GM12873 (cell line): ENCODE measurements at regions not wholly inside any gene's neighbourhood (a gene's known extent, or its start where the extent isn't known, plus 50 kb on each side); places are given as distances from the start of the nearest gene placed in this dataset.

Experiments used
- TF ChIP-seq, protein P1 (sequence below): IDR thresholded peaks from 2 replicates; pipeline ENCODE4 v1.5.1; 2012; ENCODE audit warnings: low read depth, mild to moderate bottlenecking, moderate library complexity, low read length, control low read depth; ENCODE audit not compliant: insufficient read depth; ENCODE audit errors: missing control alignments

DNA sequence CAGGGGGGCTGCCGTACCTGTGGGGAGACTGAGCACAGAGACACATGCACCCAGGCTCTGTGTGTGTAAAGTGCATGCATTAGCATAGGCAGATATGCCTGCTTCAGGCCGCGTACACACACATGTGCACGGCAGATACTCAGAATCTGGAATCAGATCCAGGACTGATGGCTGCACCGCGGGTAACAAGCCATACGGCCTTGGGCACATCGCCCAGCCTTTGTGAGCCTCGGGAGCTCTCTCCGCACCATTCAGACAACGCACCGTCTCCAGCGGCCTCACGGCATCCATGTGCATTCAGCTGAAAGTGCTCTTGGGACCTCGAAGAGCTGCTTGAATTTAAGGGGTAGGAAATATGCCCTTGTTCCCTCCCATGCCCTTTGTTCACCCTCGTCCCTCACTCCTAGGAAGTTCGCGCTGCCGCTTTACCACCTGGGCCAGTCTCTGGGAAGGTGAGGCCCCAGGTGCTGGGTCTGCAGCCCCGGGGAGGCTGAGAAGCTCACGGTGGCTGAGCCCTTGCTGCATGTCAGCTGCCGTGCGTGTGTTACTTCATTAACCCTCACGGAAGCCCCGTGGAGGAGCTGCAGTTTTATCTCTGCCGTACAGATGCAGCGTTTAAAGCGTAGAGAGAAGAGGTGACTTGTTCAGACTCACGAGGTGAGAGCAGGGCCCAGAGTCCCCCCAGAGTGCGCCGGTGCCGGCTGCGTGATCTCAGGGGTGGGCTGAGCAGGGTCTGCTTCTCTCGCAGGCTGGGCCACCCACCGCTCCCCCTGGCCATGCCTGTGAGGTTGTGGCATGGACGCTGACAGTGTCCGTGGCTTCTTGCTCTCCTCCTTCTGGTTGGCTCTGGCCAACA is 377.7 kb upstream of the MYT1L start:
- TF ChIP-seq, protein P1, sequence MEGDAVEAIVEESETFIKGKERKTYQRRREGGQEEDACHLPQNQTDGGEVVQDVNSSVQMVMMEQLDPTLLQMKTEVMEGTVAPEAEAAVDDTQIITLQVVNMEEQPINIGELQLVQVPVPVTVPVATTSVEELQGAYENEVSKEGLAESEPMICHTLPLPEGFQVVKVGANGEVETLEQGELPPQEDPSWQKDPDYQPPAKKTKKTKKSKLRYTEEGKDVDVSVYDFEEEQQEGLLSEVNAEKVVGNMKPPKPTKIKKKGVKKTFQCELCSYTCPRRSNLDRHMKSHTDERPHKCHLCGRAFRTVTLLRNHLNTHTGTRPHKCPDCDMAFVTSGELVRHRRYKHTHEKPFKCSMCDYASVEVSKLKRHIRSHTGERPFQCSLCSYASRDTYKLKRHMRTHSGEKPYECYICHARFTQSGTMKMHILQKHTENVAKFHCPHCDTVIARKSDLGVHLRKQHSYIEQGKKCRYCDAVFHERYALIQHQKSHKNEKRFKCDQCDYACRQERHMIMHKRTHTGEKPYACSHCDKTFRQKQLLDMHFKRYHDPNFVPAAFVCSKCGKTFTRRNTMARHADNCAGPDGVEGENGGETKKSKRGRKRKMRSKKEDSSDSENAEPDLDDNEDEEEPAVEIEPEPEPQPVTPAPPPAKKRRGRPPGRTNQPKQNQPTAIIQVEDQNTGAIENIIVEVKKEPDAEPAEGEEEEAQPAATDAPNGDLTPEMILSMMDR = no peak

DNA sequence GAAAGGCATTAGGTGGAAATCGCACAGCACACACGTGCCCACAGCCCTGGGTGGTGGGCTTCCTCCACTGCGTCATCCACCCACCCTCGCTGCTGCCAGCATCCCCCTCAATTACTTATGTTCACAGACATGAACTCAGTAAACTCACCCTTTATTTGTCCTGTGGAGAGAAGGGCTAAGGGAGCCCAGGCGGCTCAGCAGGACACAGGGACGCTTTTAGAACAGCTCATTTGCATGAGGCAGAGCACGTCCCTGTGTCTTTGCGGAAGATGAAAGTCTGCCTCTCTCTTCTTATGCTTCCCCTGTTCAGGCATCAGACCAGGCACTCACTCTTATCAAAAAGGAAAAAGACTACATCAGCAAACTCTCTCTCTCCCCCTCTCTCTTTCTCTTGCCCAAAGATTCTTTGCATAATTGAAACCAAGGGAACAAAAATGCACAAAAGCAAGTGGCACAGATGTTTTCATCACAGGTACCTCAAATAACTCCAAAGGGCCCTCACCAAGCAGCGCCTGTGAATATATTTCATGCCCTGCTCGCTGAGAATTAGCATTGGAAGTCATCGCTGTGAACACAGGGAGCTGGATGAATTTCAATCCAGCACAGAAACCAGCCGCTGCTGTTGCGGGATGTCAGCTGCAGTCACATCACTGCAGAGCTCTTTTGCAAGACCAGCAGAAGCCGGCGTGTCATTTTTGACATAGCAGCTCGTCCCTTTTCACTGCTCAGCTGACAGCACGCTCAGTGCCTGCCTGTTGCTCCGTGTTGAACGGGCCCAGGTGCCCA is 376.3 kb upstream of the MYT1L start:
- TF ChIP-seq, protein P1 = no peak

DNA sequence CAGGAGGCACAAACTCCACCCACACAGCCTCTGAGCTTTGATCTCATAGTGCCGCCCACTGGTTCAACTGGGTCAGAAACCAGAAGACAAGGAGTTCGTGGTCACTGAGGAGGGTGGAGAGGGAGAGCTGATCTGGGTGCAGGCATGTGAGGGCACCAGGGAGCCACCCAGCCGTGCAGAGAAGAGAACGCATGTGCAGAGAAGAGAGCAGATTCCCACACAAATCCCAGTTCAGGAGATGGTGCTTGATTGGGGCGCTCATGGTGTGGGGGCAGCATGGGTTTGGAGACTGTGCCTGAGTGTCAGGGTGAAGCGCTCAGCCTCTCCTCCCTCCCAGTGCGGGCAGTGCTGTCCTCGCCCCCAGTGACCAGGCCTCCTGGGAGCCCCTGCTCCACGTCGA is 375.2 kb upstream of the MYT1L start:
- TF ChIP-seq, protein P1 = no peak

- TF ChIP-seq, protein P1 = no peak
These were observed 374.8 kb upstream of the MYT1L start for GRCh38 chr2:2705871-2706270.

- TF ChIP-seq, protein P1 = no peak
These were observed 373.5 kb upstream of the MYT1L start for GRCh38 chr2:2704428-2705090.

DNA sequence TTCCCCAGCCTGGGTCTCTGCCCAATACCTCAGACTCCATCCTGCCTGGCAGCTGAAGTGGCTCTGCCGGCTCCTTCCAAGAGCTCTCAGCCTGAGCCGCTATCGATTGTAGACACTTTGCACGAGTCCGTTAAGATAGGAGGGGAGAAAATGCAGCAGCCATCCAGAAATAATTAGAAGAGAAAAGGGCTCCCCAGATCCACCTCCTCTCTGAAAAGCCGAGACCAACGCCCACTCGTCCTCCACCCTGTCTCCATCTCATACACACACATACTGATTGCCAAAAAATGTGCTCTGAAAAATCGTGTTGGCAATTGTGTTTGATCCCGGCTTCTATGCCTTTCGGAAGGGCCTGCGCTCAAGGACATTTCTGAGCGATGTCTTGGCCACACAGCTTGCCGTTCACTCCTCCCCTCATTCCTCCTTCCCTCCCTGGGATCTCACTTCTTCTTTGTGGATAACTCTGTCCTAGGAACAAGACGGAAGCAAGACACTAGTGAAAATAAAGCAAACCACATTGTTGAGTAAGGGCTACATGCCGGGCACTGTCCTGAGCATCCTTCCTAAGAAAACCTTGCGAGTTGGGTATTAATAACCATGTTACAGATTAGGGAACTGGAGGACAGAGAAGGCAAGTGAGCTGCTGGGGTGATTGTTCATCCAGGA is 372.8 kb upstream of the MYT1L start:
- TF ChIP-seq, protein P1 = no peak
